Mesendoderm (in vitro differentiated cells): ENCODE measurements at regions not wholly inside any gene's neighbourhood (a gene's known extent, or its start where the extent isn't known, plus 50 kb on each side); places are given as distances from the start of the nearest gene placed in this dataset.
"Not testable (repeated sequence)": the region's sequence is repeated elsewhere in the genome, so short reads cannot be mapped to it uniquely, and the experiment has no call there.

Experiments
- DNase-seq: peaks from one replicate; pipeline ENCODE4 v3.0.0; 2013
- H2AK5ac ChIP-seq: 2 replicates; pipeline ENCODE4 v1.6.1; 2013; ENCODE audit warnings: low read length, inconsistent platforms
- H2BK120ac ChIP-seq: 2 replicates; pipeline ENCODE4 v1.6.1; 2013; ENCODE audit warnings: low read depth, mild to moderate bottlenecking, low read length, moderate library complexity, mixed read lengths
- H2BK15ac ChIP-seq: replicated peaks from 2 replicates; pipeline ENCODE4 v1.6.1; 2013; ENCODE audit warnings: low read depth, mild to moderate bottlenecking, moderate library complexity
- H2BK5ac ChIP-seq: 2 replicates; pipeline ENCODE4 v1.6.1; 2013; ENCODE audit warnings: low read length, inconsistent platforms
- H3K18ac ChIP-seq: 2 replicates; pipeline ENCODE4 v1.6.1; 2013; ENCODE audit warnings: mild to moderate bottlenecking, low read length, mixed read lengths
- H3K23ac ChIP-seq: one replicate; pipeline ENCODE4 v1.6.1; 2013; ENCODE audit warnings: low read length
- H3K27ac ChIP-seq: 2 replicates; pipeline ENCODE4 v1.5.1; 2013; ENCODE audit warnings: low read depth, mild to moderate bottlenecking, inconsistent platforms, low read length, moderate library complexity
- H3K27me3 ChIP-seq: 2 replicates; pipeline ENCODE4 v1.6.1; 2013; ENCODE audit warnings: low read length, control low read depth, mild to moderate bottlenecking, inconsistent platforms; ENCODE audit not compliant: insufficient read depth, poor library complexity
- H3K36me3 ChIP-seq: 2 replicates; pipeline ENCODE4 v1.6.1; 2013; ENCODE audit warnings: low read length, inconsistent platforms; ENCODE audit not compliant: control insufficient read depth, insufficient read depth
- H3K4ac ChIP-seq: one replicate; pipeline ENCODE4 v1.6.1; 2013; ENCODE audit warnings: low read depth, mild to moderate bottlenecking, low read length, moderate library complexity
- H3K4me1 ChIP-seq: 2 replicates; pipeline ENCODE4 v1.6.1; 2013; ENCODE audit warnings: low read depth, low read length, inconsistent platforms; ENCODE audit not compliant: control insufficient read depth
- H3K4me2 ChIP-seq: 2 replicates; pipeline ENCODE4 v1.6.1; 2013; ENCODE audit warnings: low read length
- H3K4me3 ChIP-seq: 2 replicates; pipeline ENCODE4 v1.5.1; 2013; ENCODE audit warnings: mild to moderate bottlenecking, low read length
- H3K56ac ChIP-seq: one replicate; pipeline ENCODE4 v1.6.1; 2013; ENCODE audit warnings: low read length
- H3K79me1 ChIP-seq: 2 replicates; pipeline ENCODE4 v1.6.1; 2013; ENCODE audit warnings: low read length, inconsistent platforms
- H3K79me2 ChIP-seq: 2 replicates; pipeline ENCODE4 v1.6.1; 2013; ENCODE audit warnings: mild to moderate bottlenecking, low read length; ENCODE audit not compliant: control insufficient read depth, insufficient read depth
- H3K9ac ChIP-seq: 2 replicates; pipeline ENCODE4 v1.6.1; 2013; ENCODE audit warnings: low read length, inconsistent platforms
- H4K5ac ChIP-seq: one replicate; pipeline ENCODE4 v1.6.1; 2013; ENCODE audit warnings: low read length
- H4K8ac ChIP-seq: one replicate; pipeline ENCODE4 v1.6.1; 2013; ENCODE audit warnings: low read depth, mild to moderate bottlenecking, control low read depth, low read length, moderate library complexity
- WGBS: extraction: QIAGEN DNeasy Blood & Tissue Kit; methylation state at CpG from one replicate; pipeline ENCODE4 v1.1.7; 2013; ENCODE audit warnings: low lambda C conversion rate, missing lambda C conversion rate; ENCODE audit not compliant: insufficient coverage; ENCODE audit errors: extremely low coverage; 5-methylcytosine and 5-hydroxymethylcytosine counted together

DNA sequence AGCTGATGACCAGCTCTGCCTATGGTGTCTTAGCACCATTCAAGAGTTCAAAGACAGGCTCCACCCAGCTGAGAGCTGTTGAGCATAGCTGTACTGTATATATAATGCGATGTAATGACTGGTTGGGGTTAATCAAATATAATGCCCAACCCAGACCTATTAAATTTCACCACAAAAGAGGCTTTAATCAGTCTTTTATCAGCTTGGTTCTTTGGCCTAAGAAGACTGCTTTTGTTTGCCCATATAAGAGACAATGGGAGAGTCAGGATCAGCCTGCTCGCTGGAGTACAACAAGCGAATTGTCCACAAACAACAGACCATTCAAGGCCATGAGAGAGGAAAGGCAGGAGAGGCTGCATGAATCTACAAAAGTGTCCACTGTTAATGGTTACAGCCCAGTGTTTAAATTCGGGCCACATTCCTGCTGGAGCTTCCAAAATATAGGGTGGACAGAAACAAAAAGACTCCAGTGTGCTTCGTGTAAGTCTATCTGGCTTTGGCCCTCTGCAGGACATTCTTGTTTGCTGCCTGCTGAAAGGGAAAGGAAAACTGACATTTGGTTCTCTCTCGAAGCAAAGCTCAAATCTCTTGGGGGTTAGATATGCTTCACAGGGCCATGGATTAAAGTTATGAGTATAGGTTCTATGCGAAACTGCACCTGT is 109.2 kb upstream of the FOXN2 start:
- no peak overlapping the region for H2BK15ac ChIP-seq
- no CpG with 5 or more reads among the region's 7 CpGs for WGBS
- H3K56ac ChIP-seq: no peak overlapping the region
- H3K4ac ChIP-seq: no peak overlapping the region
- H3K27me3 ChIP-seq: no peaks in the 10 kb centered on the region
- H4K8ac ChIP-seq: no peak overlapping the region
- no peak overlapping the region for H3K4me3 ChIP-seq
- H2BK120ac ChIP-seq: no peak overlapping the region
- H3K23ac ChIP-seq: no peak overlapping the region
- H3K18ac ChIP-seq: no peak overlapping the region
- no peak overlapping the region for H3K27ac ChIP-seq
- no peaks in the 10 kb centered on the region for H3K79me1 ChIP-seq
- H3K36me3 ChIP-seq: no peaks in the 10 kb centered on the region
- H2BK5ac ChIP-seq: no peak overlapping the region
- H3K4me1 ChIP-seq: peaks cover 5% of the 10 kb centered on the region
- H3K79me2 ChIP-seq: no peaks in the 10 kb centered on the region
- H2AK5ac ChIP-seq: no peak overlapping the region
- H3K4me2 ChIP-seq: no peak overlapping the region
- H3K9ac ChIP-seq: no peak overlapping the region
- DNase-seq: no peak
- H4K5ac ChIP-seq: no peak overlapping the region

DNA sequence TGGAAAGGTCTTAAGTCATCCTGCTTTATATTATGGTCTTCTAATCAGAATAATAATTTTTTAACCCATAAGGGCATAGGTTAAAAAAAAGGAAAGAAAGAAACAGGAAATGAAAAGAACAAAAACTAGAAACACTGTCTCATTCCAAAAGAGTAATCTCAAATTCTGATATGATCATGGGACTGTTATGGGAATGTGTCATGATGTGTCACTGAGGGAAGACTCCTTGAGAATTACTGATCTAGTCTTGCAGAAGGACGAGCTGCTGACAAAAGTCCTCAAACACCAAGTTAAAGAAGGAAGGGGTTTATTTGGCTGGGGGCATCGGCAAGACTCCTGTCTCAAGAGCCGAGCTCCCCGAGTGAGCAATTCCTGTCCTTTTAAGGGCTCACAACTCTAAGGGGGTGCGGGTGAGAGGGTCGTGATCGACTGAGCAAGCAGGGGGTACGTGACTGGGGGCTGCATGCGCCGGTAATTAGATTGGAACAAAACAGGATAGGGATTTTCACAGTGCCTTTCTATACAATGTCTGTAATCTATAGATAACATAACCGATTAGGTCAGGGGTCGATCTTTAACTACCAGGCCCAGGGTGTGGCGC is 108.3 kb upstream of the FOXN2 start:
- not testable (repeated sequence) for H2BK120ac ChIP-seq, H3K36me3 ChIP-seq, H3K56ac ChIP-seq, H4K5ac ChIP-seq, H3K23ac ChIP-seq, H3K4ac ChIP-seq, H4K8ac ChIP-seq, H3K27ac ChIP-seq, H3K4me3 ChIP-seq, H3K18ac ChIP-seq, H3K27me3 ChIP-seq, H3K79me2 ChIP-seq, H3K79me1 ChIP-seq, H3K4me1 ChIP-seq, H3K4me2 ChIP-seq, H2BK5ac ChIP-seq, H2AK5ac ChIP-seq, H2BK15ac ChIP-seq, H3K9ac ChIP-seq, DNase-seq
- WGBS: no CpG with 5 or more reads among the region's 13 CpGs

DNA sequence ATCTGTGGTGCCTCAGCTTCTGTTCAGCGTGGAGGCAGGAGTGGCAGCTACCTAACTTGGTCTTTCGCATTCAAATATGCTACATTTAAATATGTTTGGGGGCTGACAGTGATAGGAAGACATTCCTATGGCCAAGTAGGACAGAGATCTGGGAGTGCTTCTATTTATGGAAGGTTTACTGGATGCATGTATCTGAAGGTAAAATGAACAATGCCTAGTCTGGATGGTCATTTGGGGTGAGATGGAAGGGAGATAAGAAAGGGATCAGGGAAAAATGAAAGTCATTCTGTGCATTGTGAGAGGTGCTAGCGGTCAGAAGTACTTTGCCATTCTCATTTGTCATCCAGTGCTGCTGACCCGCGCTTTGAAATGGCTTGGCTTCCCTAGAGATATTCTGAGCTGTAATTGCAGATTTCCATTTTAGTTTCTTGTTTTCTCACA is 107.3 kb upstream of the FOXN2 start:
- no peak overlapping the region for H2BK15ac ChIP-seq
- H3K27ac ChIP-seq: no peak overlapping the region
- H4K5ac ChIP-seq: no peak overlapping the region
- no peak overlapping the region for H3K4ac ChIP-seq
- H4K8ac ChIP-seq: no peak overlapping the region
- no CpG with 5 or more reads among the region's 5 CpGs for WGBS
- peak overlapping the region; percentile 31 for H3K56ac ChIP-seq
- no peak overlapping the region for H3K4me2 ChIP-seq
- H3K18ac ChIP-seq: no peak overlapping the region
- H2BK5ac ChIP-seq: no peak overlapping the region
- no peak overlapping the region for H2BK120ac ChIP-seq
- H3K27me3 ChIP-seq: no peaks in the 10 kb centered on the region
- no peak for DNase-seq
- no peaks in the 10 kb centered on the region for H3K79me1 ChIP-seq
- H3K79me2 ChIP-seq: no peaks in the 10 kb centered on the region
- no peaks in the 10 kb centered on the region for H3K36me3 ChIP-seq
- no peak overlapping the region for H2AK5ac ChIP-seq
- no peak overlapping the region for H3K4me3 ChIP-seq
- H3K9ac ChIP-seq: no peak overlapping the region
- no peak overlapping the region for H3K23ac ChIP-seq
- H3K4me1 ChIP-seq: peaks cover 5% of the 10 kb centered on the region

DNA sequence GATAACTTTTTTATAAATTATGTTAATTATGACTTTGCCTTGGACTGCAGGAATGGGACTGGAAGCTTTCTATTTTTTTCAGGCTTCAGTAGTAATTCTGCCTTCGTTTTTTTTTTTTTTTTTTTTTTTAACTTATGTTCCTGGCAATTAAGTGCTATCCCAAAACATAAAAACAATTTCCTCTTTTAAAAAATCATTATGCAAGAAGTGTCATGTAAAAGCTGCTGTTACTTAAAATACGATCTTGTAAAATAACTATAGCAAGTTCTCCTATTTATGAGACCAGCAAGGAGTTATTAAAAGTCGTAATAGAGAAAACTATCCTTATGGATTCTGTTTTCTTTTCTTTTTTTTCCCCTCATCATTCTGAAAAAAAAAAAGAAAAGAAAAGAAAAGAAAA is 106.6 kb upstream of the FOXN2 start:
- no peak overlapping the region for H3K18ac ChIP-seq
- no peak overlapping the region for H3K9ac ChIP-seq
- H2BK15ac ChIP-seq: no peak overlapping the region
- no peak overlapping the region for H4K8ac ChIP-seq
- H3K36me3 ChIP-seq: no peaks in the 10 kb centered on the region
- peaks cover 5% of the 10 kb centered on the region for H3K4me1 ChIP-seq
- H3K79me2 ChIP-seq: no peaks in the 10 kb centered on the region
- H2BK120ac ChIP-seq: no peak overlapping the region
- no peaks in the 10 kb centered on the region for H3K79me1 ChIP-seq
- no peak for DNase-seq
- no peak overlapping the region for H3K4me2 ChIP-seq
- H3K4me3 ChIP-seq: no peak overlapping the region
- no peak overlapping the region for H3K27ac ChIP-seq
- H3K56ac ChIP-seq: no peak overlapping the region
- no peak overlapping the region for H2AK5ac ChIP-seq
- H2BK5ac ChIP-seq: no peak overlapping the region
- WGBS: no CpG with 5 or more reads among the region's 3 CpGs
- no peak overlapping the region for H4K5ac ChIP-seq
- no peak overlapping the region for H3K4ac ChIP-seq
- H3K23ac ChIP-seq: no peak overlapping the region
- no peaks in the 10 kb centered on the region for H3K27me3 ChIP-seq

DNA sequence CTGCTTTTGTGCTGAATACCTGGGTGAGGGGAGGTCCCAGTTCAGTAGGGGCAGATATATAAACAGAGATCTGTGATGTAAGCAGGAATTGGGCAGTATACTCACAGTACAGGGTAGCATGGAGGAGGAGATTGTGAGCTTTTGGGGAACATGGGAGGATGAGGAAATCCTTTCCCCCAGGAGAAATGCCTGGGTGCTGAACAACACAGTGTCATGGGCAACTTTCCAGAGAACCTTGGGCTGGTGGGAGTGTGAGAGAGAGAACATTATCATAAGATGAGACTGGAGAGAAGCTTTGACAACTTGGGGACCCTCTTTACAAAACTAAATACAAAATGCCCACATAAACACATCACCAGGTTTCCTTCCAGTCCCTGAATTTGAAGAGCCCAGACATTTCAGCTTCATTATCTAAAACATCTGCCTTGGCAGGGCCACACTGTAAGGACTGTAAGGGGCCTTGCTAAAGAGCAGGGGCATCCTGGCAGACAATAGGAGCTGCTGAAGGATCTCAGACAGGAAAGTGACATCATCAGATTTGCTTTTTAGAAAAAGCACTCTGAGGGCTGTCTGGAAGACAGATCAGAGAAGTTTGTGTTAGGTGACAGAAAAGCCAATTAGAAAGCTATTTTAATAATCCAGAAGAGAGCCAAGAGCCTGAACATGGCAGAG is 105.1 kb upstream of the FOXN2 start:
- Histone ChIP-seq H2AK5ac (no peak overlapping the region), H3K4me3 (no peak overlapping the region), H2BK15ac (no peak overlapping the region), H3K27me3 (no peaks in the 10 kb centered on the region), H3K4me2 (no peak overlapping the region), H3K4ac (no peak overlapping the region), H3K56ac (no peak overlapping the region), H2BK5ac (no peak overlapping the region), H3K18ac (no peak overlapping the region), H3K23ac (no peak overlapping the region), H3K79me2 (no peaks in the 10 kb centered on the region), H4K5ac (no peak overlapping the region), H3K36me3 (no peaks in the 10 kb centered on the region), H3K27ac (no peak overlapping the region), H3K4me1 (peaks cover 5% of the 10 kb centered on the region), H4K8ac (no peak overlapping the region), H3K9ac (no peak overlapping the region), H2BK120ac (no peak overlapping the region), H3K79me1 (no peaks in the 10 kb centered on the region)
- peak; percentile 16 for DNase-seq
